RWPE1 (cell line): ENCODE measurements at regions not wholly inside any gene's neighbourhood (a gene's known extent, or its start where the extent isn't known, plus 50 kb on each side); places are given as distances from the start of the nearest gene placed in this dataset.
A peak's percentile ranks its signal among the peaks of the same experiment; 100 is the strongest.

Experiments
- CTCF ChIA-PET: fragments of 350-600 bp; sonication (Branson Sonifier 250); formaldehyde crosslinking; extraction: SDS; loops from one replicate; lab custom pipeline; 2021; lab: Yijun Ruan, JAX
- POLR2A ChIA-PET: fragments of 400-600 bp; formaldehyde crosslinking; extraction: SDS; loops from one replicate; lab custom pipeline; 2020; ENCODE audit warnings: antibody characterized with exemption; ENCODE audit not compliant: low non-redundant PET; lab: Yijun Ruan, JAX
- DNase-seq: peaks from one replicate; pipeline ENCODE4 v3.0.0; 2012; ENCODE audit warnings: low spot score
- H3K27ac ChIP-seq: fragments of 450-650 bp; 2 replicates; pipeline ENCODE4 v1.5.1; 2017
- TF ChIP-seq, protein P1 (sequence below): fragments of 450-650 bp; conservative IDR thresholded peaks from 2 replicates; pipeline ENCODE4 v1.5.1; 2017; ENCODE audit warnings: low read depth, mild to moderate bottlenecking

- no peak for DNase-seq
- TF ChIP-seq, protein P1, sequence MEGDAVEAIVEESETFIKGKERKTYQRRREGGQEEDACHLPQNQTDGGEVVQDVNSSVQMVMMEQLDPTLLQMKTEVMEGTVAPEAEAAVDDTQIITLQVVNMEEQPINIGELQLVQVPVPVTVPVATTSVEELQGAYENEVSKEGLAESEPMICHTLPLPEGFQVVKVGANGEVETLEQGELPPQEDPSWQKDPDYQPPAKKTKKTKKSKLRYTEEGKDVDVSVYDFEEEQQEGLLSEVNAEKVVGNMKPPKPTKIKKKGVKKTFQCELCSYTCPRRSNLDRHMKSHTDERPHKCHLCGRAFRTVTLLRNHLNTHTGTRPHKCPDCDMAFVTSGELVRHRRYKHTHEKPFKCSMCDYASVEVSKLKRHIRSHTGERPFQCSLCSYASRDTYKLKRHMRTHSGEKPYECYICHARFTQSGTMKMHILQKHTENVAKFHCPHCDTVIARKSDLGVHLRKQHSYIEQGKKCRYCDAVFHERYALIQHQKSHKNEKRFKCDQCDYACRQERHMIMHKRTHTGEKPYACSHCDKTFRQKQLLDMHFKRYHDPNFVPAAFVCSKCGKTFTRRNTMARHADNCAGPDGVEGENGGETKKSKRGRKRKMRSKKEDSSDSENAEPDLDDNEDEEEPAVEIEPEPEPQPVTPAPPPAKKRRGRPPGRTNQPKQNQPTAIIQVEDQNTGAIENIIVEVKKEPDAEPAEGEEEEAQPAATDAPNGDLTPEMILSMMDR = no peak
- H3K27ac ChIP-seq = peak overlapping the region; percentile 82
- ChIA-PET POLR2A (no interaction called here), CTCF (interaction anchor here (0.5 to 1.7 kb wide), 6 partner anchors 89 to 1071 kb away, joined by 3 to 7 read pairs (median 5); no protein-coding TSS in a partner anchor)
These were observed 98.2 kb upstream of the BMPER start for GRCh38 chr7:33807155-33807530.

DNA sequence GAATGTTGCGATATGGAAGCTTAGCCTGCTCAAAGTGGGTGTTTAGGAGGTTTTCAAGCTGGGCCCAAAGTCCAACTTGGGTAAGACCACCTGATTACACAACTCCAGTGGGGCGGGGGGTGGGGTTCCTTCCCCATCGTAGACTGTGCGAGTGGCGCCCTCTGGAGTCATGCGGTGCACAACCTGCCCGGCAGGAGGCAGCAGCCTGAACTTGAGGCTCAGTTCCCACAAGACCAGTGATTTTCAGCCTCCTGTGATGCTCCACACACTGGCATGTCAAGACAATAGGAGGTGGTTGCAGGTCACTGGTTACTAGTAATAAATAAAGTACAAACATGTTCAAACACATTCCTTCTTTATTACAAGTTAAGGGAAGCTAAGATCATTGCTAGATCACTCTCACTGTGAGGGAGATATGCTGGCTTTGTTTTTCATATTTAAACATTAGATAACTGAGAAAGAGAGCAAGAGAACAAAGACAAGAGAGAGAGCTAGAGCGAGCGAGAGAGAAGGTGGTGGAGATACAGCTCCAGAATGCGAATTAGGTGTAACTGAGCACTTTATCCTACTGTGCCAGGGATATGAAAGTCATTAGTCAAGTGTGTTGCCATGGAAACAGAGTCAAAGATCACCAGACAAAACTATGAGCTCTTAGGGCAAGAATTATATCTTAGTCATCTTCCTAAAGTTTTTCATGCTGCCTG, 97.4 kb upstream of the BMPER start:
- ChIA-PET POLR2A (no interaction called here), CTCF (interaction anchor here (0.5 to 1.7 kb wide), 9 partner anchors 12 to 1888 kb away, joined by 3 to 7 read pairs (median 4); no protein-coding TSS in a partner anchor)
- peak; percentile 85 for DNase-seq
- TF ChIP-seq, protein P1 = peak; percentile 67
- H3K27ac ChIP-seq = peak overlapping the region; percentile 82

DNA sequence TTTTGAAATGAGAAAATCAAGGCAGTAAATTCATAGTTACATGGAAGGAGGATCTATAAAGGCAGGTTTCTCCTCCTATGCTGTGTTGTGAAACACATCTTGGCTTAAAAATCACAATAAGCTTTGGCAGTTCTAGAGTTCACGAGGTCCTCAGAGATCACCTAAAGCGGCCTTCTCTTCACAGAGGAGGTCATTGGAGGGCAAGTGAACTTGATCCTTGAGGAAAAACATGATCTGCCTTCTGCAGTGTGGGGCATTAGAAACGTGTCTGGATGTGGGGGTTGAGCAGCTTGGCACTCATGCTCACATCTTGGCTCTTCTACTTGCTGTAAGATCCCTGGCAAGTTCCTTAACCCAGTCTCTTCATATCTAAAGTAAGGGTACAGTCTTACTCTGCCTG, 96.1 kb upstream of the BMPER start:
- DNase-seq = no peak
- POLR2A ChIA-PET = no interaction called here
- TF ChIP-seq, protein P1 = no peak
- H3K27ac ChIP-seq = no peak overlapping the region; the same call in 1 of the 2 replicates
- CTCF ChIA-PET = no interaction called here

GRCh38 chr7:33810356-33810755, 95.0 kb upstream of the BMPER start:
- H3K27ac ChIP-seq = no peak overlapping the region

DNA sequence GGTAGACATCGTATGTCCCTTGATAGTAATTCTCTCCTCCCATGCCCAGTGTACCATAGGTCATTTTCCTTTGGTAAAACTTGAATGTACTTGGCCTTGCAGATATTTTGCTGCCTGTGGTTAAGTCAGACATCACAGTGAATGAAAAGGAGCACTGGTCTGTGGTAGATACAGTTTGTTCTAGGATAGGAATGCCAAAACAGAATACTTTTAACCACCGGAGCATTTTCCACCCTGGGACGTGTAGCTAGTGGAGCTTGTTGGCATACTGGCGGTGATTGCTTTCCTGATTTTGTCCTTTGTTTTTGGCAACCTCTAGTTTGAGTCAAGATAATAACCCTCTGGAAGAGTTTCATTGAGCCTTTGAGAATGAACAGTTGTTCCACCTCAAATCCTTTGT, 92.0 kb upstream of the BMPER start:
- CTCF ChIA-PET = no interaction called here
- TF ChIP-seq, protein P1 = no peak
- H3K27ac ChIP-seq = no peak overlapping the region
- POLR2A ChIA-PET = no interaction called here
- no peak for DNase-seq

More at GRCh38 chr7:33810356-33810755, 95.0 kb upstream of the BMPER start:
- ChIA-PET CTCF (interaction anchor here (0.6 to 1.0 kb wide), 2 partner anchors 85 to 96 kb away, joined by 4 to 5 read pairs; no protein-coding TSS in a partner anchor), POLR2A (no interaction called here)
- TF ChIP-seq, protein P1 = no peak
- no peak for DNase-seq

- CTCF ChIA-PET = interaction anchor here (0.6 kb wide), 1 partner anchor 152 kb away, joined by 4 read pairs; no protein-coding TSS in a partner anchor
- no peak for DNase-seq
- TF ChIP-seq, protein P1 = no peak
- POLR2A ChIA-PET = no interaction called here
- no peak overlapping the region for H3K27ac ChIP-seq
These were observed 90.9 kb upstream of the BMPER start for GRCh38 chr7:33814400-33814799.
